Thyroid gland (tissue), 4 donors: ENCODE measurements at regions not wholly inside any gene's neighbourhood (a gene's known extent, or its start where the extent isn't known, plus 50 kb on each side); places are given as distances from the start of the nearest gene placed in this dataset.

Experiments
- CTCF ChIP-seq, 6 experiments: fragments of 200-600 bp in 3 of 6; fragments of 450-650 bp in 3 of 6; sonication (generic) in 3 of 6; IDR thresholded peaks; one replicate each; pipeline ENCODE4 v1.5.1; 2016 to 2019; ENCODE audit warnings: antibody characterized with exemption in 6 of 6, mild to moderate bottlenecking in 2 of 6, inconsistent platforms in 1 of 6, moderate library complexity in 1 of 6
- POLR2A ChIP-seq, 2 donors: fragments of 450-650 bp; IDR thresholded peaks; one replicate each; pipeline ENCODE4 v1.6.1; 2017; ENCODE audit warnings: antibody characterized with exemption in 2 of 2, mild to moderate bottlenecking in 2 of 2, moderate library complexity in 1 of 2

DNA sequence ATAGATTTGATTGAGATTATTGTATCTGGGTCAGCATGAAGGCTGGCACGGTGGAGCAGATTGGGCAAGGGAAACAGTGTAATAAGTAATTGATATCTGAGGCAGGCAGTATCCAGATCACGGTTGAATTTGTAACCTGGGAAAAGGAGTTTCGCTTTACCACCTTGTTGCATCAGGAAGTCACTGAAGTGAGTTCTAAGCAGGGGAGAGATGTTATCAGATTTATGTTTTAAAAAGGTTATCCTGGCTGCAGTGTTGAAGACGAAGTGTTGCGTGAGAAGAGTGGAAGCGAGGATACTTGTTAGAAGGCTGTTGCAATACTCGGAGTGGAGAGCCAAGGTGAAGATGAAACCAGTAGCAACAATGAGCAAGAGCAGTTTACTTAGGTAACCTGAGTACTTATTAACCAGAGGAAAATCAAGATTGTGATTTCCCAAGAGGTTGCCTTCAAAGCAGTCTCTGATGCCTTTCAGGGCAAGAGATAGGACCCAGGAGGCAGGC is 77.8 kb downstream of the LHX9 start:
- no peak for TF ChIP-seq CTCF (IDR thresholded peaks at IDR 0.05)
- no peak for TF ChIP-seq POLR2A (IDR thresholded peaks at IDR 0.05)
